Liver (tissue), 8 donors: ENCODE measurements at regions not wholly inside any gene's neighbourhood (a gene's known extent, or its start where the extent isn't known, plus 50 kb on each side); places are given as distances from the start of the nearest gene placed in this dataset.
"Not testable (repeated sequence)": the region's sequence is repeated elsewhere in the genome, so short reads cannot be mapped to it uniquely, and the experiment has no call there.

Experiments used
- DNase-seq: peaks from one replicate; pipeline ENCODE4 v3.0.0-alpha.2; 2017; ENCODE audit warnings: low spot score
- H3K27ac ChIP-seq, 2 donors: one replicate each; pipeline ENCODE4 v1.7.0; 2013; ENCODE audit warnings: inconsistent platforms in 2 of 2, low read length in 2 of 2, control low read depth in 1 of 2, low read depth in 1 of 2, mild to moderate bottlenecking in 1 of 2
- H3K27me3 ChIP-seq, 4 donors: one replicate each; pipeline versions ENCODE4 v1.6.1 to v1.7.0; 2013; ENCODE audit warnings: low read length in 3 of 4, inconsistent platforms in 1 of 4, mild to moderate bottlenecking in 1 of 4, moderate library complexity in 1 of 4; ENCODE audit not compliant: control insufficient read depth in 4 of 4, insufficient read depth in 4 of 4
- H3K36me3 ChIP-seq, 4 donors: one replicate each; pipeline versions ENCODE4 v1.6.1 to v1.7.0; 2013; ENCODE audit warnings: low read length in 3 of 4, mild to moderate bottlenecking in 3 of 4, low read depth in 1 of 4, moderate library complexity in 1 of 4; ENCODE audit not compliant: control insufficient read depth in 4 of 4, insufficient read depth in 3 of 4
- H3K4me1 ChIP-seq, 4 donors: one replicate each; pipeline versions ENCODE4 v1.6.1 to v1.7.0; 2013; ENCODE audit warnings: low read length in 3 of 4, mild to moderate bottlenecking in 3 of 4, moderate library complexity in 1 of 4; ENCODE audit not compliant: control insufficient read depth in 4 of 4, insufficient read depth in 4 of 4
- H3K4me3 ChIP-seq, 3 donors: one replicate each; pipeline versions ENCODE4 v1.6.1 to v1.7.0; 2013; ENCODE audit warnings: low read length in 3 of 3, control low read depth in 1 of 3, low read depth in 1 of 3, mild to moderate bottlenecking in 1 of 3
- H3K9ac ChIP-seq, 2 donors: one replicate each; pipeline ENCODE4 v1.7.0; 2013; ENCODE audit warnings: low read length in 2 of 2, mild to moderate bottlenecking in 2 of 2, moderate library complexity in 2 of 2, control low read depth in 1 of 2, low read depth in 1 of 2
- H3K9me3 ChIP-seq, 4 donors: one replicate each; pipeline versions ENCODE4 v1.6.1 to v1.7.0; 2013; ENCODE audit warnings: low read length in 3 of 4; ENCODE audit not compliant: control insufficient read depth in 4 of 4
- ATF3 ChIP-seq: IDR thresholded peaks from 2 replicates; pipeline ENCODE4 v1.6.1; 2016; ENCODE audit warnings: antibody characterized with exemption
- EGR1 ChIP-seq, 2 donors: IDR thresholded peaks; 2 replicates each; pipeline ENCODE4 v1.6.1; 2016 to 2018; ENCODE audit warnings: antibody characterized with exemption in 2 of 2, low read depth in 2 of 2
- FOXA1 ChIP-seq: IDR thresholded peaks from 2 replicates; pipeline ENCODE4 v1.6.1; 2016; ENCODE audit warnings: antibody characterized with exemption
- FOXA2 ChIP-seq: IDR thresholded peaks from 2 replicates; pipeline ENCODE4 v1.6.1; 2016; ENCODE audit warnings: antibody characterized with exemption
- GABPA ChIP-seq, 2 donors: IDR thresholded peaks in 1 of 2; conservative IDR thresholded peaks in 1 of 2; 2 replicates each; pipeline ENCODE4 v1.6.1; 2016; ENCODE audit warnings: antibody characterized with exemption in 2 of 2, mild to moderate bottlenecking in 1 of 2, moderate library complexity in 1 of 2
- HNF4A ChIP-seq, 2 donors: conservative IDR thresholded peaks; 2 replicates each; pipeline ENCODE4 v1.6.1; 2016; ENCODE audit warnings: antibody characterized with exemption in 2 of 2, mild to moderate bottlenecking in 2 of 2
- HNF4G ChIP-seq: IDR thresholded peaks from 2 replicates; pipeline ENCODE4 v1.6.1; 2016; ENCODE audit warnings: antibody characterized with exemption
- JUND ChIP-seq, 2 donors: IDR thresholded peaks; 2 replicates each; pipeline ENCODE4 v1.6.1; 2016; ENCODE audit warnings: antibody characterized with exemption in 2 of 2
- NR2F2 ChIP-seq: IDR thresholded peaks from 2 replicates; pipeline ENCODE4 v1.6.1; 2016; ENCODE audit warnings: antibody characterized with exemption
- RAD21 ChIP-seq, 2 donors: IDR thresholded peaks; 2 replicates each; pipeline ENCODE4 v1.6.1; 2016; ENCODE audit warnings: antibody characterized with exemption in 2 of 2, mild to moderate bottlenecking in 2 of 2
- REST ChIP-seq: IDR thresholded peaks from 2 replicates; pipeline ENCODE4 v1.6.1; 2016; ENCODE audit warnings: antibody characterized with exemption, mild to moderate bottlenecking
- RXRA ChIP-seq, 2 donors: IDR thresholded peaks; 2 replicates each; pipeline ENCODE4 v1.6.1; 2017 to 2018; ENCODE audit warnings: antibody characterized with exemption in 2 of 2, mild to moderate bottlenecking in 1 of 2
- SP1 ChIP-seq: IDR thresholded peaks from 2 replicates; pipeline ENCODE4 v1.6.1; 2018; ENCODE audit warnings: antibody characterized with exemption, mild to moderate bottlenecking
- TAF1 ChIP-seq: conservative IDR thresholded peaks from 2 replicates; pipeline ENCODE4 v1.6.1; 2016; ENCODE audit warnings: antibody characterized with exemption, mild to moderate bottlenecking
- YY1 ChIP-seq: IDR thresholded peaks from 2 replicates; pipeline ENCODE4 v1.6.1; 2016; ENCODE audit warnings: antibody characterized with exemption, mild to moderate bottlenecking
- ZBTB33 ChIP-seq: IDR thresholded peaks from 2 replicates; pipeline ENCODE4 v1.6.1; 2016; ENCODE audit warnings: antibody characterized with exemption
- WGBS: extraction: QIAGEN DNeasy Blood & Tissue Kit; methylation state at CpG from one replicate; pipeline ENCODE4 v1.1.7; 2013; 5-methylcytosine and 5-hydroxymethylcytosine counted together
- TF ChIP-seq, protein P1 (sequence below): fragments of 150-350 bp; IDR thresholded peaks from 2 replicates; pipeline ENCODE4 v1.5.1; 2017; ENCODE audit warnings: improper control_type of control experiment, low read depth, low read length; ENCODE audit not compliant: missing input control
- TF ChIP-seq, protein P2 (sequence below): IDR thresholded peaks from 2 replicates; pipeline ENCODE4 v1.6.1; 2016; ENCODE audit warnings: antibody characterized with exemption
- donor health status: healthy.
- donor health status: healthy.
- donor health status: healthy.
- donor health status: healthy.
- donor health status: healthy.

GRCh38 chr12:71268598-71269280, 110.9 kb upstream of the TSPAN8 start (continued):
- no peak for TF ChIP-seq ZBTB33

- H3K27ac ChIP-seq = no peak overlapping the region
- no peak for DNase-seq
- H3K9ac ChIP-seq = no peak overlapping the region
- H3K4me1 ChIP-seq = no peaks in the 10 kb centered on the region
- H3K9me3 ChIP-seq = no peaks in the 10 kb centered on the region
- H3K27me3 ChIP-seq = no peaks in the 10 kb centered on the region
- no peaks in the 10 kb centered on the region for H3K36me3 ChIP-seq
- H3K4me3 ChIP-seq = no peak overlapping the region
- WGBS = 76% methylated on average over 4 of the region's 4 CpGs
- TF ChIP-seq ZBTB33 (no peak), JUND (IDR thresholded peaks at IDR 0.05) (no peak), TAF1 (no peak), ATF3 (no peak), FOXA2 (no peak), GABPA (IDR thresholded peaks at IDR 0.05 in 1 of 2, conservative IDR thresholded peaks at IDR 0.05 in 1 of 2) (no peak), HNF4G (no peak), YY1 (no peak), FOXA1 (no peak), RAD21 (IDR thresholded peaks at IDR 0.05) (no peak), SP1 (no peak), HNF4A (conservative IDR thresholded peaks at IDR 0.05) (no peak), REST (no peak), EGR1 (IDR thresholded peaks at IDR 0.05; ENCODE audit: low read depth in 2 of 2) (no peak), NR2F2 (no peak), RXRA (IDR thresholded peaks at IDR 0.05) (no peak)
- TF ChIP-seq, protein P1, sequence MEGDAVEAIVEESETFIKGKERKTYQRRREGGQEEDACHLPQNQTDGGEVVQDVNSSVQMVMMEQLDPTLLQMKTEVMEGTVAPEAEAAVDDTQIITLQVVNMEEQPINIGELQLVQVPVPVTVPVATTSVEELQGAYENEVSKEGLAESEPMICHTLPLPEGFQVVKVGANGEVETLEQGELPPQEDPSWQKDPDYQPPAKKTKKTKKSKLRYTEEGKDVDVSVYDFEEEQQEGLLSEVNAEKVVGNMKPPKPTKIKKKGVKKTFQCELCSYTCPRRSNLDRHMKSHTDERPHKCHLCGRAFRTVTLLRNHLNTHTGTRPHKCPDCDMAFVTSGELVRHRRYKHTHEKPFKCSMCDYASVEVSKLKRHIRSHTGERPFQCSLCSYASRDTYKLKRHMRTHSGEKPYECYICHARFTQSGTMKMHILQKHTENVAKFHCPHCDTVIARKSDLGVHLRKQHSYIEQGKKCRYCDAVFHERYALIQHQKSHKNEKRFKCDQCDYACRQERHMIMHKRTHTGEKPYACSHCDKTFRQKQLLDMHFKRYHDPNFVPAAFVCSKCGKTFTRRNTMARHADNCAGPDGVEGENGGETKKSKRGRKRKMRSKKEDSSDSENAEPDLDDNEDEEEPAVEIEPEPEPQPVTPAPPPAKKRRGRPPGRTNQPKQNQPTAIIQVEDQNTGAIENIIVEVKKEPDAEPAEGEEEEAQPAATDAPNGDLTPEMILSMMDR = no peak
- TF ChIP-seq, protein P2, sequence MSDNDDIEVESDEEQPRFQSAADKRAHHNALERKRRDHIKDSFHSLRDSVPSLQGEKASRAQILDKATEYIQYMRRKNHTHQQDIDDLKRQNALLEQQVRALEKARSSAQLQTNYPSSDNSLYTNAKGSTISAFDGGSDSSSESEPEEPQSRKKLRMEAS = no peak
Measured at GRCh38 chr12:71266606-71267005, 108.8 kb upstream of the TSPAN8 start.

DNA sequence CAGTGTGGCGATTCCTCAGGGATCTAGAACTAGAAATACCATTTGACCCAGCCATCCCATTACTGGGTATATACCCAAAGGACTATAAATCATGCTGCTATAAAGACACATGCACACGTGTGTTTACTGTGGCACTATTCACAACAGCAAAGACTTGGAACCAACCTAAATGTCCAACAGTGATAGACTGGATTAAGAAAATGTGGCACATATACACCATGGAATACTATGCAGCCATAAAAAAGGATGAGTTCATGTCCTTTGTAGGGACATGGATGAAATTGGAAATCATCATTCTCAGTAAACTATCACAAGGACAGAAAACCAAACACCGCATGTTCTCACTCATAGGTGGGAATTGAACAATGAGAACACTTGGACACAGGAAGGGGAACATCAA, 107.9 kb upstream of the TSPAN8 start:
- H3K27me3 ChIP-seq, H3K9ac ChIP-seq, H3K4me3 ChIP-seq, H3K36me3 ChIP-seq, H3K27ac ChIP-seq, H3K4me1 ChIP-seq, DNase-seq, H3K9me3 ChIP-seq: not testable (repeated sequence)
- 100% methylated on average over 1 of the region's 3 CpGs for WGBS
